Trophoblast cell (in vitro differentiated cells and primary cell): ENCODE measurements at regions not wholly inside any gene's neighbourhood (a gene's known extent, or its start where the extent isn't known, plus 50 kb on each side); places are given as distances from the start of the nearest gene placed in this dataset.

Experiments used
- DNase-seq, 2 donors: peaks; one replicate each; pipeline ENCODE4 v3.0.0-alpha.2; 2016
- H2AFZ ChIP-seq: 2 replicates; pipeline ENCODE4 v1.6.1; 2013; ENCODE audit warnings: low read length, moderate library complexity, mild to moderate bottlenecking; ENCODE audit not compliant: insufficient read depth, poor library complexity
- H2AK5ac ChIP-seq: 2 replicates; pipeline ENCODE4 v1.6.1; 2013; ENCODE audit warnings: mild to moderate bottlenecking, low read length
- H2BK120ac ChIP-seq: 2 replicates; pipeline ENCODE4 v1.6.1; 2013; ENCODE audit warnings: low read length, mild to moderate bottlenecking, moderate library complexity; ENCODE audit not compliant: insufficient read depth, poor library complexity
- H2BK12ac ChIP-seq: 2 replicates; pipeline ENCODE4 v1.6.1; 2013; ENCODE audit warnings: mild to moderate bottlenecking, low read length, moderate library complexity
- H2BK5ac ChIP-seq: 2 replicates; pipeline ENCODE4 v1.6.1; 2013; ENCODE audit warnings: low read length, low read depth, moderate library complexity, mild to moderate bottlenecking; ENCODE audit not compliant: poor library complexity
- H3K14ac ChIP-seq: 2 replicates; pipeline ENCODE4 v1.6.1; 2013; ENCODE audit warnings: mild to moderate bottlenecking, low read length
- H3K18ac ChIP-seq: 2 replicates; pipeline ENCODE4 v1.6.1; 2013; ENCODE audit warnings: mild to moderate bottlenecking, low read length
- H3K23ac ChIP-seq: 2 replicates; pipeline ENCODE4 v1.6.1; 2013; ENCODE audit warnings: low read length
- H3K27ac ChIP-seq: 2 replicates; pipeline ENCODE4 v1.5.1; 2013; ENCODE audit warnings: low read depth, mild to moderate bottlenecking, inconsistent platforms, low read length, moderate library complexity
- H3K27me3 ChIP-seq: 2 replicates; pipeline ENCODE4 v1.6.1; 2013; ENCODE audit warnings: inconsistent platforms, mild to moderate bottlenecking, low read length, moderate library complexity; ENCODE audit not compliant: insufficient read depth
- H3K36me3 ChIP-seq, 2 experiments: 1 replicate in 1 of 2; 2 replicates in 1 of 2; pipeline ENCODE4 v1.6.1; 2013; ENCODE audit warnings: low read length in 2 of 2, mild to moderate bottlenecking in 2 of 2, moderate library complexity in 1 of 2; ENCODE audit not compliant: insufficient read depth in 2 of 2, control insufficient read depth in 1 of 2
- H3K4ac ChIP-seq: 2 replicates; pipeline ENCODE4 v1.6.1; 2013; ENCODE audit warnings: low read depth, mild to moderate bottlenecking, low read length, moderate library complexity
- H3K4me1 ChIP-seq, 2 experiments: 1 replicate in 1 of 2; 2 replicates in 1 of 2; pipeline ENCODE4 v1.6.1; 2013; ENCODE audit warnings: low read length in 2 of 2, mild to moderate bottlenecking in 2 of 2, moderate library complexity in 1 of 2; ENCODE audit not compliant: insufficient read depth in 2 of 2, control insufficient read depth in 1 of 2
- H3K4me2 ChIP-seq: 2 replicates; pipeline ENCODE4 v1.6.1; 2013; ENCODE audit warnings: inconsistent platforms, mild to moderate bottlenecking, low read length, moderate library complexity
- H3K4me3 ChIP-seq: 2 replicates; pipeline ENCODE4 v1.5.1; 2013; ENCODE audit warnings: mild to moderate bottlenecking, low read depth, low read length, inconsistent platforms
- H3K79me1 ChIP-seq: one replicate; pipeline ENCODE4 v1.6.1; 2013; ENCODE audit warnings: low read length
- H3K79me2 ChIP-seq: 2 replicates; pipeline ENCODE4 v1.6.1; 2013; ENCODE audit warnings: low read length, mild to moderate bottlenecking; ENCODE audit not compliant: control insufficient read depth, insufficient read depth, poor library complexity
- H3K9ac ChIP-seq: 2 replicates; pipeline ENCODE4 v1.6.1; 2013; ENCODE audit warnings: mild to moderate bottlenecking, low read length
- H3K9me3 ChIP-seq: 2 replicates; pipeline ENCODE4 v1.6.1; 2013; ENCODE audit warnings: low read depth, mild to moderate bottlenecking, control low read depth, inconsistent platforms, low read length; ENCODE audit not compliant: insufficient read depth
- H4K12ac ChIP-seq: 2 replicates; pipeline ENCODE4 v1.6.1; 2013; ENCODE audit warnings: low read depth, mild to moderate bottlenecking, low read length, moderate library complexity
- H4K8ac ChIP-seq: 2 replicates; pipeline ENCODE4 v1.6.1; 2013; ENCODE audit warnings: low read depth, mild to moderate bottlenecking, low read length, moderate library complexity
- H4K91ac ChIP-seq: one replicate; pipeline ENCODE4 v1.6.1; 2013; ENCODE audit warnings: low read depth, mild to moderate bottlenecking, low read length, moderate library complexity
- WGBS: extraction: QIAGEN DNeasy Blood & Tissue Kit; methylation state at CpG from one replicate; pipeline ENCODE4 v1.1.7; 2013; ENCODE audit warnings: missing lambda C conversion rate; ENCODE audit not compliant: insufficient read length, insufficient coverage; ENCODE audit errors: extremely low coverage; 5-methylcytosine and 5-hydroxymethylcytosine counted together

DNA sequence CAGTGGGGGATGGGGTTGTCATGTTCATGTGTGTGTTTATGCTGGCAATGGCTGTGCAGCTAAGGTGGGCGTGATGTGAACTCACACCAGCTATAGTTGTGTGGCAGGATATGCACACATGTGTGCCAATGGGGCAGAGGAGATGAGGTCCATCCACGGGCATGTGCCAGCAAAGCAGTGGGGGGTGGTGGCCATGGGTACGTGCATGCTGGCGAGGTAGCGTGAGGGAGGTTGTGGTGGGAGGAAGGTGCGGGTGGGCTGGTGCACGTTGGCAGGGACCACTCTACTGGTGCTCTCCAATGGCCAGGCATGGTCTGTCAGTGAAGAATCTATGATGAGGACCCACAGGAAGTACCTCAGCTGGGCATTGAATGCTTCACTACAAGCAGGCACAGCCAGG, 567.5 kb upstream of the SORCS1 start:
- no peak overlapping the region for H4K12ac ChIP-seq
- H4K91ac ChIP-seq = no peak overlapping the region
- no peak overlapping the region for H2BK120ac ChIP-seq
- H3K79me2 ChIP-seq = no peaks in the 10 kb centered on the region
- H3K4me3 ChIP-seq = peak overlapping the region; percentile 25
- no peak overlapping the region for H3K23ac ChIP-seq
- H3K9me3 ChIP-seq = peaks cover 6% of the 10 kb centered on the region
- no peak overlapping the region for H3K4ac ChIP-seq
- no peak overlapping the region for H3K4me2 ChIP-seq
- H2AFZ ChIP-seq = no peak overlapping the region
- no peak overlapping the region for H3K27ac ChIP-seq
- no peaks in the 10 kb centered on the region for H3K79me1 ChIP-seq
- H3K27me3 ChIP-seq = no peaks in the 10 kb centered on the region
- DNase-seq = no peak
- no peak overlapping the region for H3K18ac ChIP-seq
- H4K8ac ChIP-seq = no peak overlapping the region
- H3K9ac ChIP-seq = no peak overlapping the region
- H2BK12ac ChIP-seq = no peak overlapping the region
- no CpG with 5 or more reads among the region's 7 CpGs for WGBS
- no peaks in the 10 kb centered on the region for H3K36me3 ChIP-seq
- H3K4me1 ChIP-seq = no peaks in the 10 kb centered on the region
- H3K14ac ChIP-seq = no peak overlapping the region
- no peak overlapping the region for H2BK5ac ChIP-seq
- no peak overlapping the region for H2AK5ac ChIP-seq

GRCh38 chr10:107728807-107729206, 564.3 kb upstream of the SORCS1 start:
- WGBS = no CpG with 5 or more reads among the region's 5 CpGs
- Histone ChIP-seq H3K4me2 (no peak overlapping the region), H3K9me3 (peaks cover 6% of the 10 kb centered on the region), H3K27me3 (no peaks in the 10 kb centered on the region), H3K4me3 (no peak overlapping the region), H3K4me1 (no peaks in the 10 kb centered on the region), H3K79me2 (no peaks in the 10 kb centered on the region), H2AK5ac (no peak overlapping the region), H3K23ac (no peak overlapping the region), H4K12ac (no peak overlapping the region), H3K79me1 (no peaks in the 10 kb centered on the region), H4K8ac (no peak overlapping the region), H3K4ac (no peak overlapping the region), H2AFZ (no peak overlapping the region), H2BK12ac (no peak overlapping the region), H4K91ac (no peak overlapping the region), H3K14ac (no peak overlapping the region), H2BK120ac (no peak overlapping the region), H3K36me3 (no peaks in the 10 kb centered on the region), H3K27ac (no peak overlapping the region), H3K18ac (no peak overlapping the region), H2BK5ac (no peak overlapping the region), H3K9ac (no peak overlapping the region)
- no peak for DNase-seq

DNA sequence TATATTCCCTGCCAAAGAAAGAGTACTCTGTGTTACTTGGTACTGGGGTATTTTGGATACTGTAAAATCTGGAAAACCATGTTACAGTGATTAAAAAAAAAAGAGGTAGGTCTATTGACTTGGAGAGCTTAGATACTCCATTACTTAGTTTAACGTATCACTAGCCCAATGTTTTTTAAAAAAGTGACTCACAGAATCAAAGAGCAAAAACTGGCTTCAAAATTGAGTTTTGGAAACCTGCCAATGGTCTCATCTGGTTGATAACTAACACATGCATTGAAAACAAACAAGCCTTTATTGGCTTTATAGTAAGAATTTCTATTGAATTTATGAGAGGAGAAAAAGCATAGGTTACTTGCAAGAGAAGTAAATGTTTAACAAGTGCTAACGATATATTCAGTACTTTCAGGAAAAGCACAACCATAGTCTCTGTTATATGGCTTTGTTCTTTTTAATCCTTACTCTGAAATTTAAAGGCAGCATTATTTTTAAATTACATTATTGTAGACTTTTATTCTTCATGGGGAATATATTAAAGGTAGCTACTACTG, 563.3 kb upstream of the SORCS1 start:
- no peak overlapping the region for H3K14ac ChIP-seq
- H3K4me1 ChIP-seq = no peaks in the 10 kb centered on the region
- H3K79me2 ChIP-seq = no peaks in the 10 kb centered on the region
- H3K4me3 ChIP-seq = no peak overlapping the region
- no peak overlapping the region for H3K18ac ChIP-seq
- H3K27ac ChIP-seq = no peak overlapping the region
- H3K27me3 ChIP-seq = no peaks in the 10 kb centered on the region
- H3K4ac ChIP-seq = no peak overlapping the region
- no peaks in the 10 kb centered on the region for H3K79me1 ChIP-seq
- H4K8ac ChIP-seq = no peak overlapping the region
- no peak overlapping the region for H4K91ac ChIP-seq
- H2BK120ac ChIP-seq = no peak overlapping the region
- H3K36me3 ChIP-seq = no peaks in the 10 kb centered on the region
- DNase-seq = no peak
- WGBS = no CpG with 5 or more reads among the region's 2 CpGs
- no peak overlapping the region for H2BK5ac ChIP-seq
- no peak overlapping the region for H3K9ac ChIP-seq
- no peak overlapping the region for H3K23ac ChIP-seq
- no peak overlapping the region for H2AFZ ChIP-seq
- H3K4me2 ChIP-seq = no peak overlapping the region
- no peak overlapping the region for H2AK5ac ChIP-seq
- H4K12ac ChIP-seq = no peak overlapping the region
- H3K9me3 ChIP-seq = peaks cover 6% of the 10 kb centered on the region
- H2BK12ac ChIP-seq = no peak overlapping the region

- Histone ChIP-seq H3K9ac (no peak overlapping the region), H2AFZ (no peak overlapping the region), H2AK5ac (no peak overlapping the region), H4K91ac (no peak overlapping the region), H2BK120ac (no peak overlapping the region), H2BK5ac (no peak overlapping the region), H4K8ac (no peak overlapping the region), H3K79me1 (no peaks in the 10 kb centered on the region), H3K18ac (no peak overlapping the region), H3K23ac (no peak overlapping the region), H3K27ac (no peak overlapping the region), H3K4me1 (no peaks in the 10 kb centered on the region), H3K4me3 (no peak overlapping the region), H3K36me3 (no peaks in the 10 kb centered on the region), H3K9me3 (no peaks in the 10 kb centered on the region), H3K27me3 (no peaks in the 10 kb centered on the region), H4K12ac (no peak overlapping the region), H3K14ac (no peak overlapping the region), H3K79me2 (no peaks in the 10 kb centered on the region), H3K4ac (no peak overlapping the region), H3K4me2 (no peak overlapping the region), H2BK12ac (no peak overlapping the region)
- DNase-seq = no peak
- WGBS = no CpG with 5 or more reads among the region's 4 CpGs
These were observed 554.4 kb upstream of the SORCS1 start for GRCh38 chr10:107718864-107719263.
